PC-9 (cell line): ENCODE measurements at regions not wholly inside any gene's neighbourhood (a gene's known extent, or its start where the extent isn't known, plus 50 kb on each side); places are given as distances from the start of the nearest gene placed in this dataset.

Experiments
- CTCF ChIP-seq: fragments of 200-600 bp; sonication (generic); conservative IDR thresholded peaks from 2 replicates; pipeline ENCODE4 v1.6.1; 2017; ENCODE audit warnings: mixed run types, antibody characterized with exemption, mild to moderate bottlenecking, moderate library complexity
- EZH2 ChIP-seq: fragments of 200-600 bp; sonication (generic); IDR thresholded peaks from 2 replicates; pipeline ENCODE4 v1.8.0; 2017; ENCODE audit warnings: antibody characterized with exemption, low read depth

DNA sequence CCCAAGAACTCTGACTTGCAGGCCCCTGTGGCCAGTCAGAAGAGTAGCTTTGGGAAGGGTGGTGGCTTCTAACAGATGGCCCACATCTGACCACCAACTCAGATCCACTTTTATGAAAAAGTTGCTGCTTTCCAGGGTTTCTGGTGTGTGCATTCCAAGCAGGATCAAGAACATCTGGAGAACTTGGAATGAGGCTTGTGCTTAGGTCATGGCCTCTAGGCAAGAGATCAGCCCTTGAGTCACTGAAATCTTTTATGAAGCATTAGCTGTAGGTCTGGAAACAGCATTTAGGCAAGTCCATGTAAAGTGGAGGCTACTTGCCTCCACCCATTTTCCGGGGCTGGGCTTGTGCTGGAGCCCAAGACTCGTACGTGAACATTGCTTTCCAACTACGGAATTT is 433.3 kb downstream of the SH3GL2 start:
- TF ChIP-seq CTCF (no peak), EZH2 (no peak)
